ENCODE measurements at regions not wholly inside any gene's neighbourhood (a gene's known extent, or its start where the extent isn't known, plus 50 kb on each side); places are given as distances from the start of the nearest gene placed in this dataset.

DNA sequence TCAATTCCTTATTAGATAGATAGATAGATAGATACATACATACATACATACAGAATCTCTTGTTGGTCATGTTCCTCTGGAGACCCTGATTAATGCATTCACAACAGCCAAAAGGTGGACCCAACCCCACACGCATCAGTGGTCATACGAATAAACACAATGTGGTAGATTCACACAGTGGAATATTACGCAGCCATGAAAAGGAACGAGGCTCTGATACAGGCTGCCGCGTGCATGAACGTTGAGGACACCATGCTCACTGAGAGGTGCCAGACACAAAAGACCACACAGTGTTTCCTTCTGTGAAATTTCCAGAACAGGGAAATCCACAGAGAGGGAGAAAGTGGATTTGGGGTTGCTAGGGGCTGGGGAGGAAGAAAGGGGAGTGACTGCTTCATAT, 136.7 kb downstream of the CRLF2 start:
- TF ChIP-seq, protein P1, sequence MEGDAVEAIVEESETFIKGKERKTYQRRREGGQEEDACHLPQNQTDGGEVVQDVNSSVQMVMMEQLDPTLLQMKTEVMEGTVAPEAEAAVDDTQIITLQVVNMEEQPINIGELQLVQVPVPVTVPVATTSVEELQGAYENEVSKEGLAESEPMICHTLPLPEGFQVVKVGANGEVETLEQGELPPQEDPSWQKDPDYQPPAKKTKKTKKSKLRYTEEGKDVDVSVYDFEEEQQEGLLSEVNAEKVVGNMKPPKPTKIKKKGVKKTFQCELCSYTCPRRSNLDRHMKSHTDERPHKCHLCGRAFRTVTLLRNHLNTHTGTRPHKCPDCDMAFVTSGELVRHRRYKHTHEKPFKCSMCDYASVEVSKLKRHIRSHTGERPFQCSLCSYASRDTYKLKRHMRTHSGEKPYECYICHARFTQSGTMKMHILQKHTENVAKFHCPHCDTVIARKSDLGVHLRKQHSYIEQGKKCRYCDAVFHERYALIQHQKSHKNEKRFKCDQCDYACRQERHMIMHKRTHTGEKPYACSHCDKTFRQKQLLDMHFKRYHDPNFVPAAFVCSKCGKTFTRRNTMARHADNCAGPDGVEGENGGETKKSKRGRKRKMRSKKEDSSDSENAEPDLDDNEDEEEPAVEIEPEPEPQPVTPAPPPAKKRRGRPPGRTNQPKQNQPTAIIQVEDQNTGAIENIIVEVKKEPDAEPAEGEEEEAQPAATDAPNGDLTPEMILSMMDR (conservative IDR thresholded peaks at IDR 0.05; ENCODE audit: low read depth, low read length) = no peak
- TF ChIP-seq EZH2 (IDR thresholded peaks at IDR 0.05; ENCODE audit: low read length, unreplicated experiment) = no peak

Data from PC-3 (cell line).